ENCODE measurements at regions not wholly inside any gene's neighbourhood (a gene's known extent, or its start where the extent isn't known, plus 50 kb on each side); places are given as distances from the start of the nearest gene placed in this dataset.
A peak's percentile ranks its signal among the peaks of the same experiment; 100 is the strongest.

DNA sequence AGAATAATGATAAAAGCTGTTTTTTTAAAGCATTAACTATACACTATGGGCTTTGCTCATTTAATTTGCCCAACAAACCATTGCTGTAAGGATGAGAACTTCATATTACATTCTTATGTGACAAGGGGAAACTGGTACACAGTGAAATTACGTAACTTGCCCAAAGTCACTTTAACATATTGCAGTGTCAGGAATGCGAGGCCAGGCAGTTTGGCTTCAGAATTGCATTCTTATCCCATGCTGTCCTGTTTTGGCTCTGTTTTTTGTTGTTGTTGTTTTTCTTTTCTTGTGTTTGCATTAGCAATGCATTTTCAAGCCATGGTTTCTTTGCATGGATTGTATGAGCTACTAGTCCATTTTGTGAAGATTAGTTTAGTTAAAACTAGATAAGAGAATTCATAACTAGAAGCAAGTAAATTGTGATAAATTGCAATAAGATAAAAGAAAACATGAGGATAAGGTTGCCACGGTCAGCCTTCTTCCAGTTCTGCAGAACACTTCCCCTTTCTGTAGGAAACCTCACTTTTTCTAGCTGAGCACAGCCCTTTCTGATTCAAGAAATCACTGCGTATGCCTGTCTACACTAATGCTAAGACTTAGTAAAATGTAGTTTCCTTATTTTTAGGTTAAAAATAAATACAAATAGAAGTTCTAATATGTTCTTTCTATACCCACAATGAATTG, 221.3 kb upstream of the KCNJ16 start:
- peak; percentile 41 for DNase-seq

GRCh38 chr17:69854225-69854780, 220.7 kb upstream of the KCNJ16 start:
- DNase-seq: no peak

DNA sequence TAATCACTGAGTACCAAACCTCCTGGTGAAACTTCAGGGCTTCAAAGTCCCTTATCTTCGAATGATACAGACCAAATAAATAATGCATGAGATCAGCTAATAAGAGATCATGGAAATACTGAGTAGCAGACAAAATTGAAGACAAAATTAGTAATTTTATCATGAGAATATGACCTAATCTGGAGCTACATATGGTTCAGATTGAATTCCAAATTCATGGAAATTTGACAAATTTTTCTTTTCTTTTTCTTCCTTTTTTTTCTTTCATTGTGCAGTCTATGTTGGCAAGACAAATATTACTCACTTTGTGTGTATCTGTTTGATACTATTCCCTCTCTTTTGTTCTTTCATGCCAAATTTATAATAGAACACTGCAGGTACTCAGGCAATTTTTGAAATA, 218.1 kb upstream of the KCNJ16 start:
- no peak for DNase-seq

- peak; percentile 64 for DNase-seq
Measured at GRCh38 chr17:69857412-69857835, 217.6 kb upstream of the KCNJ16 start.

DNA sequence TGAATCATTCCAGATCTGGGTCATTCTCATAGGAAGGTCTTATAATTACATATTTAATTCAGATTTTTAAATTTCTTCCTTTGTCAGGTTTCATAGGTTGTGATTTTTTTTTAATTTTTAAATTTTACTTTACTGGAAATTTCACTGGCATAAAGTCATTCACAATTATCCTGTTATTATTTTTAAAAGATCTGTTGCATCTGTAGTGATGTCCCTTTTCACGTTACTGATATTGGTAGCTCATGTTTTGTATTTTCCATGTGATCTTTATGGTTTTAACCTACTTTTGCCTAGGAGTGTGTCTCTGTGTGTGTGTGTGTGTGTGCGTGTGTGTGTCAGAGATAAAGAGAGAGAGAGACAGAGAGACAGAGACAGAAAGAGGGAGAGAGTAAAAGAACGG, 216.6 kb upstream of the KCNJ16 start:
- no peak for DNase-seq

DNA sequence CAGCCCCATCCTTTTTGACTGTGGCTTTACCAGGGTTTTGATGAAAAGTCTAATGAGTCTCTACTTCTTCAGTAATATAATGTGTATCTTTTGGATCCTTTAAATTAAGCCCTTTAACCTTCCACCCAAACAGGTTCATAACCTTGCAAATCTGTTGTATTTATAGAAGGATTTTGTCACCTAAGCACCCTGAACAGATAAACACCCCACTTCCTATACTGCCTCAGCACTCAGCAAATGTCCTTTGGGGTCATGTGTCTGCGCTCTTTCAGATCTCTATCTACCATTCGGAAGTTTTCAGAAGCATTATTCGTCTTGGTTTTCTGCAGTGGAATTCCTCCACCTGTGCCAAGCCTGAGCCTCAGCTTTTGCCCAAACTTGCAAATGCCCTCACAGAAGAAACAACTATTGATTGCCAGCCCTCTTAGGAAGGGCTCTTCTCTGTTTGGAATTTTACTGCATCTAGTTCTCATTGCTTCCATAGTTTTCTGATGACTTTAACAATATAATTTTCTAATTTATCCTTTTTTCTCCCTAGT, 214.8 kb upstream of the KCNJ16 start:
- no peak for DNase-seq

GRCh38 chr17:69864462-69864861, 210.6 kb upstream of the KCNJ16 start:
- peak; percentile 66 for DNase-seq

- DNase-seq: no peak
Measured at GRCh38 chr17:69869667-69870066, 205.4 kb upstream of the KCNJ16 start.

GRCh38 chr17:69870091-69870530, 204.9 kb upstream of the KCNJ16 start:
- DNase-seq: peak; percentile 82

- peak; percentile 96 for DNase-seq
Measured at GRCh38 chr17:69870751-69871199, 204.2 kb upstream of the KCNJ16 start.

DNA sequence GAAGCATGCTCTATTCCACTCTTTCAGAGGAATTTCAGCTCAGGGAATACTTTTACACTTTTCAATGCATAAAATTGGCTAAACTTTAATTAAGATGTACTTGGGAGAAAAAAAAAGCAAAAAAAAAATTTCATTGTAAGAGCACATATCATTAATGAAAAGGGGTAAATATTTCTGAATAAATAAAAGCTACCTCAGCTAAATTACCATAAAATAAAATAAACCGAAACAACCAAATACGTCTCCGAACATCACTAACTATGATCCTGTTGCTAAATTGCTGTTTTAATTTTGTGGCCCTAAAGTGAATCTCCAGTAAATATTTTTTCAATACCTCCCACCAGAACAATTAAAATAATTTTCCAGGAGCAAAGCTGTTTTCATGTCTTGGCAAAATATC, 203.7 kb upstream of the KCNJ16 start:
- DNase-seq: no peak

DNA sequence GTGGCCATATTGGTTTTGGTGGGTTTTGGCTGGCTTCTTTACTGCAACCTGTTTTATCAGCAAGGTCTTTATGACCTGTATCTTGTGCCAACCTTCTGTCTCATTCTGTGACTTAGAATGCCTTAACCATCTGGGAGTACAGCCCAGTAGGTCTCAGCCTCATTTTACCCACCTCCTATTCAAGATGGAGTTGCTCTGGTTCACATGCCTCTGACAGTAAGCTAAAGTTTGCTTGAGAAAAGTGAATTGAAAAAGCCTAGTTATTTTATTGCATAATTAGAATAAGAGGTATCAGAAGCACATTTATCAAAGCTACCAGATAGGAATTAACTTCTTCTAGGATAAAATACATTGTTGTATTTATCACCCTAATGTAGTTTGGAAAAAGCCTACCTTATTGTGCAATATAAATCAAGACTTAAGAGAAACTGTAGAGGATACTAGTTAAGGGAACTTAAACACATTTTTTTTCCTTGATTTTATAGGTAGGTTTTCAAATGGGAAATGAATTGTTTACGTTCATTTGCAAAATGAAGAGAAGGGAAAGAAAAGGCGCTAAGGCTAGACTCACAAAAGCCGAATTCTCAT, 202.3 kb upstream of the KCNJ16 start:
- DNase-seq: no peak

- peak; percentile 89 for DNase-seq
Measured at GRCh38 chr17:69874175-69874670, 200.8 kb upstream of the KCNJ16 start.

DNA sequence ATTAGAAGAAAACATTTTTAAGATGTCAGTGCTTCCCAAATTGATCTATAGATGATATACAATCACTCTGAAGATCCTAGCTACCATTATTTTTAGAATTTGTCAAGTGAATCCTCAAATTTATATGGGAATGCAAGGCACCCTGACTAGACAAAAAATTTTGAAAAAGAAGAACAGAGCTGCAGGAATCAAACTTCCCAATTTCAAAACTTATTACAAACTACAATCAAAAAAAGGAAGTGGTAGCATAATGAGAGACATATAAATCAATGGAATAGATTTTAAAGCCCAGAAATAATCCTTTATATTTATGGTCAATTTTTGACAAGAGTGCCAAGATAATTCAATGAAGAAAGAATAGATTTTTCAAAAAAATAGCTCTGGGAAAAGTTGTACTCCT, 198.3 kb upstream of the KCNJ16 start:
- no peak for DNase-seq

- DNase-seq: peak; percentile 77
Measured at GRCh38 chr17:69878661-69879060, 196.4 kb upstream of the KCNJ16 start.

GRCh38 chr17:69879576-69879975, 195.4 kb upstream of the KCNJ16 start:
- no peak for DNase-seq

DNA sequence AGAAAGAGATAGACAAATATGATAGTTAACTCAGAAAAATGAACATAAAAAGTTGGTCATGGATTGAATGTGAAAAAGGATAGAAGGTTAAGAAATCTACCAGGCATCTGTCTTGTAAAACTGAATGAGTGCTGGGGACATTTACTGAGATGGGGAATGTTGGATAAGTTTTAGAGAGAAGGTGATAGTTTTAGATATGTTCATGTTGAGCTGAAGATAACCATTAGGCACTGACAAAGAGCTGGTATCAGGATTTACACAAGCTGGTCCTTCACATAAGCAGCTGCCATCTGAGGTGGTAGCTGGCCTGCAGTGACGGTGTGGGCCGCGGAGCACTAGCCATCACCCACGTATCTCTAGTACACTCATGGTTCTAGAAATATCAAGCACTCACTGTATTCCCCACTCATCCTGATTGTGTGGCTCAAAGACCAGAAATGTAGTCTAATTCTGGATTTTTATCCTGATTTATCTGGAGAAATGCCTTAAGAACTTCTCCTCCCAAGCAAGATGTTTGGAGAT, 194.4 kb upstream of the KCNJ16 start:
- no peak for DNase-seq

GRCh38 chr17:69882281-69882680, 192.7 kb upstream of the KCNJ16 start:
- DNase-seq: no peak

DNA sequence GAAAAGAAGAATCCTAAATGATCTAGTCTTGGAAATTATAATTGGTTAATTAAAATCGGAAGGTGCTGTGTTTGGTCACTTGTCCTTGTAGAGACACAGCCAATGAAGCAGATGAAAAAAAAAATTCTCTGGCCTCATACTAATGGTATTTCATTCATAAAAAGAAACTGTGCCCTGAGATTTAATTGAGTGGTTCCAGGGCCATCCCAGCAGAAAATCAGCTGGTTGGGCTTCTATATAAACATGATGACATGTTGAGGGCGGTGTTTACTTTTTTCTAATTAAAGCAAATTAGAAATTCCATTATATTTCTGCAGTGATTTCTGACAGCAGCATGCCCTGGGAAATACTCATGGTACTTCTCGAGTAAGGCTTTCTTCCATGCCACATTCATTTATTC, 191.9 kb upstream of the KCNJ16 start:
- peak; percentile 25 for DNase-seq

- DNase-seq: no peak
Measured at GRCh38 chr17:69884356-69884755, 190.7 kb upstream of the KCNJ16 start.

- no peak for DNase-seq
Measured at GRCh38 chr17:69884846-69885245, 190.2 kb upstream of the KCNJ16 start.

DNA sequence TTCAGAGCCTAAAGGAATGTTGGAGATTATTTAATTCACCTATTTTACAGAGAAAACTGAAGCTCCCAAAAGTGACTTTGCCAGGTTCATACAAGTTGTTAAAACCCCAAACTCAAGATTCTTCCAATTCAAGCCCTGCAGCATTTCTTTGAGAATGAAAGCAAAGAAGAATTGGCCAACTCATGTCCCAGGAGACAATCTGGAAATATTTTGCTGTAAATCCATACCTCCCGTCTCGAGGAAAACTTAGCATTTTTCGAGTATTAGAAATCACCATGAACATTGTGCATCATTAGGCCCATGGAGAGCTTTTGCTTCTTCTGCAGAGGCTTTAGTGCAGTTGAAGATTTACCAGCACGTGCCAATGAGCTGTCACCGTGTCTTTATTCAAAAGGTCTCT, 176.4 kb upstream of the KCNJ16 start:
- DNase-seq: peak; percentile 94

DNA sequence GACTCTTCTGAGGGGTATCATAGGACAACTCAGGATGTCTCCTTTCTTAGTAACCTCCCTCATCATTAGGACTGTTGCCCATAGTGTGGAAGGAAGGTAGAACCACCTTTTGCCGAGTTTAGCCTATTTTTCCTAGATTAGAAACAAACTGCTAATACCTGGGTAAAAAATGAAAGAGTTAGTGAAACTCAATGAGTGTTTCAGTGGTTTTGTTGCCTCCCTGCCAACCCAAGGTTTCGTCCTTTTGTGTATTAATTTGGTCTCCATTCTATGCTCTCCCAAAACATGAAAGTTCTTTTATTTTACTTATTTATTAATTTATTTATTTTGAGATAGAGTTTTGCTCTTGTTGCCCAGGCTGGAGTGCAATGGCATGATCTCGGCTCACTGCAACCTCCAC, 174.9 kb upstream of the KCNJ16 start:
- no peak for DNase-seq

All from fibroblast of skin of scalp (primary cell).